HG03064 (cell line): ENCODE measurements at regions not wholly inside any gene's neighbourhood (a gene's known extent, or its start where the extent isn't known, plus 50 kb on each side); places are given as distances from the start of the nearest gene placed in this dataset.
"Not testable (repeated sequence)": the region's sequence is repeated elsewhere in the genome, so short reads cannot be mapped to it uniquely, and the experiment has no call there.

Experiments used
- ATAC-seq: cut with Tn5 transposase; IDR thresholded peaks from one replicate; pipeline ENCODE4 v1.9.1; 2021; ENCODE audit warnings: low read depth; ENCODE audit not compliant: unreplicated experiment

DNA sequence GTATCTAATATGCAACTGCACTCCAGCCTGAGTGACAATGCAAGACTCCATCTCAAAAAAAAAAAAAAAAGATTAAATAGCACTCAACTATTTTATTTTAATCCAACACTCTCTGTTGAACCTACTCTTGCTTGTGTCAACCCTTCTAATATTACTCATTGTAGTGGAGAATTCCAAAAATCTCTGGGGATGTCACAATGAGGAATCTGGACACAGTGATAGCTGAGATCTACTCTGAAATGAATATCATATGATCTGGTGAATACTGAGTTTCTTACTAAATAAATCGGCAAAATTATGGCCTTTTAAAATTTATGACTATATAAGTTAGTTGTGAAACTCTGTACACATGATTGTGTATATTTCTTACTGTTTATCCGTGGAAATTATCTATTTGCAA, 418.2 kb downstream of the BCAT1 start:
- no peak for ATAC-seq

DNA sequence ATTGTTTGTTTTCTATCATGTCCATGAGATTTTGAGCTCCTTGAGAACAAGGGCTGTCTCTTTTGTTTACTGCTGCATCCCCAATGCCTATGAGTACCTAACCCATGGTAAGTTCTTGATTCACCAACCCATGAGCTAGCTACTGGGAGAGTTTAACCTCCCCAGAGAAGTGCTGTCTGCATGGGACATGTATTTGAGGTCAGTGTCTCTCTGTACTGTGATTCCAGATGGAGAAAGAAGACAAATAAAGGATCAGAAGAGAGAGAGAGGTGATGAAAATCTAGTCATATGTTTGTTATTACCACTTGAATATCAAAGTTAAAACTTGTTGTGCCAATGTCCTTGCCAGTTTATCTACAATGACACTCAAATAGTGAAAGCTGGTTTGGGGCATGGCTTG, 421.8 kb downstream of the BCAT1 start:
- no peak for ATAC-seq

DNA sequence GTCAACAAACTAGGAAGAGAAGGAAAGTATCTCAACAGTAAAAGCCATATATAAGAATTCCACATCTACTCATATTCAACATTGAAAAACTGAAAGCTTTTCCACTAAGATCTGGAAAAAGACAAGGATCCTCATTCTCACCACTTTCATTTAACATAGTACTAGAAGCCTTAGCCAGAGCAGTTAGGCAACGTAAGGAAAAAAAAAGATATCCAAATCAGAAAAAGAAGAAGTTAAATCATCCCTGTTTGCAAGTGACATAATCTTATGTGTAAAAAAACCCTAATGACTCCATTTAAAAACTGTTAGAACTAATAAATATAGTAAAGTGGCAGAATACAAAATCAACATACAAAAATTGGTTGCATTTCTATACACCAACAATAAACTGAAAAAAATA, 426.2 kb downstream of the BCAT1 start:
- no peak for ATAC-seq

DNA sequence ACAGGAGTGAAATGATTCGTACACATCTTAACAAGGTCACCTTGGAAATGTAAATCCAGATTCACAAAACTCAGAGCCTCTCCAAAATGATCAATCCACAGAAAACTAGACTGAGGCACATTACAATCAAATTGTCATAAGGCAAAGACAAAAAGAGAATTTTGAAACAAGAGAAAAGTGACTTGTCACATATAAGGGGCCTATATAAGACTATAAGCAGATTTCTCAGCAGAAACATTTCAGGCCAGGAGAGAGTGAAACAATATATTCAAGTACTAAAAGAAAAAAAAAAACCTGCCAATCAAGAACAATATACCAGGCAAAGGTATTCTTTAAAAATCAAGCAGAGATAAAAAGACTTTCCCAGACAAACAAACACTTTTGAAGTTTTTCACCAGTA, 429.1 kb downstream of the BCAT1 start:
- no peak for ATAC-seq

DNA sequence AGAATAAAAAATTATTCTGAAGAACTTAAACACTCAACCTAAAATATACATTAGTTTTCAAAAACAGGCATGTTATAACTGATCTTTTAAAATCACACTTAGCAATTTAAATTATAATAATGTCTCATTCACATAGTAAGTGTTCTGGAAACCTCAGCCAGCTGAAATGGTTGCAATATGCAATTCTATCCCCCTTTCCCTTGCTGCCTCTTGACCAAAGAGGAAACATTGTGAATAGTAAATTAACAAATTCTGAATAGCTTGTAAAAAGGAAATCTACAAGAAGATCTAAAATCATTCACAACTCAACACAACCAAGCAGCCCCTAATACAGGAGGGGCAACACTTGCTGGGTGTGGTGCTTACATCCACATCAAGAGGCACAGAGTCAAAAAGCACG, 431.9 kb downstream of the BCAT1 start:
- no peak for ATAC-seq

DNA sequence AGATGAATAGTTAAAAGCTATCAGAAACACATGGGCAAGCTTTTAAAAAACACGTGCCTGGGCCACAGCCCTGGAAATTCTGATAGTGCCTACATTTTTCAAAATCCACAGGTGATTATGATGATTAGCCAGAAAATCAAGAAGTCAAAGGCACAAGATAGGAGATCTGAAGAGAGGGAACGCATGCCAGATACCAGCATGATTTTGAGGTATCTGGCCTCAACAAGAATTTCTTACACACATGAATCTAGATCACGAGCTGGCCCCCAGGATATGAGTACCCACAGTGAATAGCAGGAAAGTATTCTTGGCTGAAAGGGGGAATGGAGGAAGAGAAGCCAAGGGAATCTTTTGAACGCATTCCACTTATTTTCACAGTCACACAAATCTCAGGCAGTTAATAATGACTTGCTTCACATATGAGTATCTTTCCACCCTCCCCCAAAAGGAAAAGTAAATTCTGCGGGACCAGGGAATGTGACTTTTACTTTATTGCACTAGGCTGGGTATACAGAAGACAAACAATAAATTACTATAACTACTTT, 438.2 kb downstream of the BCAT1 start:
- ATAC-seq = no peak

DNA sequence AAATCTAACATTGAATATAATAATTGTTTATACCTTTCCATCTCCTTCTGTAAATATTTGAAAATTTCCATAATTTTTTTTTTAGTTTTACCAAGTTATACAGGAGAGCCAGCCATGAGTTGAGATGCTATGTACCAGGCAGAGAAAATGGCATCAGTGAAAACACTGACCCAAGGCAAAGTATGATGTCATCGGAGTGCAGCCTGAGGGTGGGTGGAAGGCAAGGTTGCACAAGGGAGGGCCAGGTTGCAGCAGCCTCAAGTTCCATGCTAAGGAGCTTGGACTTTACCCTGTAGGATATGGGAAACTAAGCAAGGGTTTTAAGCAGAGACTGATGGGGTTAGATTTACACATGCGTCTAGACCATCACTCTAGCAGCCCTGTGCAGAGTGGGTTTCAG, 441.1 kb downstream of the BCAT1 start:
- no peak for ATAC-seq

DNA sequence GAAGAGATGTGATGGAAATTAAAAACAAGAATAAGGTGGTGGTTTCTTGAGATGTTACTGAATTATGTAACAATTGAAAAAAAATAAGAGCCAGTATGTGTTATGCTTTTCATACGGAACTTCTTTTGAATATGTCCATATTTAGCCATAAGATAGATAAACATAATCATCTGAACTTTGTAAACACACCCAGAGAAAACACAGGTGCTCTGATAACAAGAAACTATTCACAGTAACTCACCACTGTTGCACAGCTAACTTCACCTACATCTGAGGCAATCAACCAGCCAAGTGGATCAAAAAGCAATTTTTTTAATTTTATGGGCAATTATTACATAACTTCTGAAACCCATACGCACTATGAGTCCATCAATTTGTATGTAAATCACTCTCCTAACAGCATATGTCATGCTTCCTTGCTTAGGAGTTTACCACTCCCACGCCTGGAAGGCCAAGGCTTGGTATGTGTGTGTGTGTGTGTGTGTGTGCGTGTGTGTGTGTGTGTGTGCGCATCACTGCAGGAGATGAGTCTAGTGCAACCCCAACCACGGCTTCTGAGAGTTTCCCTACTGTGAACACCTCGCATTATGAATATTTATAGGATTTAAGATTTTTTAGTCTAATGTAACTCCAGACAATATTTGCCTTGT, 443.4 kb downstream of the BCAT1 start:
- no peak for ATAC-seq

DNA sequence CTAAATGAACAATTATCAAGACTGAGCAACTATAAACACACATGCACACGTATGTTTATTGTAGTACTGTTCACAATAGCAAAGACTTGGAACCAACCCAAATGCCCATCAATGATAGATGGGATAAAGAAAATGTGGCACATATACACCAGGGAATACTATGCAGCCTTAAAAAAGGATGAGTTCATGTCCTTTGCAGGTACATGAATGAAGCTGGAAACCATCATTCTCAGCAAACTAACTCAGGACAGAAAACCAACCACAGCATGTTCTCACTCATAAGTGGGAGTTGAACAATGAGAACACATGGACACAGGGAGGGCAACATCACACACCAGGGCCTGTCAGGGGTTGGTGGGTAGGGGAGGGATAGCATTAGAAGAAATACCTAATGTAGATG, 445.4 kb downstream of the BCAT1 start:
- not testable (repeated sequence) for ATAC-seq

DNA sequence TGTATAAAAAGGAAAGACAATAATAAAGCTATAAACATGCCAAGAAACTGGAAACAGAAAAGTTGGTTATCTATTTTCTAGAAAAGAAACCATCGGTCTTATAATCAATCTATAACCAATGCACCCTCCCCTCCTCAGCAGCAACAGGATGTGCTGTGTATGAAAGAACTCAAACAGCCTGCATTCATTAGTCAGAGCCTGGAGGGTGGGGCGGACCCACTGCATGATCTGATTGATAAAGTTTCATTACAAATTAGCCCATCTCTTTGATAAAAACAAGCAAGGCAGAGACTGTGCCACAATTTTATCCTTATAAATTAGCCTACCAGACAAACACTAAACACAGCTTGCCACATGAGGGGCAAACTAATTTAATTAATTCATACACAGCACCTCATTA, 448.1 kb downstream of the BCAT1 start:
- no peak for ATAC-seq

DNA sequence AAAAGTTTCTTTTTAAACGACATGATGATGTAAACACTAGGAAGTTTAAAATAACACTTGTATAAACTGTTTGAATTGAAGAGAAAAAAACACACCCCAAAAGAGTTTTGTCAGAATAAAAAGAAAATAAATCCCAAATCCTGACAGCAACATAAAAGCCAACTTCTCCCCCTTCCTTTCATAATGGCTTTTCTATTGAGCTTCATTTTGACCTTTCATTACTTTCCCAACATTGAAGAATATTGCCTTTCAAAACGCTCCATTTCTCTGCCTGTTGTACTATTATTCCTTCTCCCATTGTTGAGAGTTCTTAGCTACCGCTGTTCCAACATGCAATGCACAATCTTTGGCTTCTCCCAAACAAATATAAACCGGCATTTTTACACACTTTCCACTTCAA, 448.5 kb downstream of the BCAT1 start:
- no peak for ATAC-seq

DNA sequence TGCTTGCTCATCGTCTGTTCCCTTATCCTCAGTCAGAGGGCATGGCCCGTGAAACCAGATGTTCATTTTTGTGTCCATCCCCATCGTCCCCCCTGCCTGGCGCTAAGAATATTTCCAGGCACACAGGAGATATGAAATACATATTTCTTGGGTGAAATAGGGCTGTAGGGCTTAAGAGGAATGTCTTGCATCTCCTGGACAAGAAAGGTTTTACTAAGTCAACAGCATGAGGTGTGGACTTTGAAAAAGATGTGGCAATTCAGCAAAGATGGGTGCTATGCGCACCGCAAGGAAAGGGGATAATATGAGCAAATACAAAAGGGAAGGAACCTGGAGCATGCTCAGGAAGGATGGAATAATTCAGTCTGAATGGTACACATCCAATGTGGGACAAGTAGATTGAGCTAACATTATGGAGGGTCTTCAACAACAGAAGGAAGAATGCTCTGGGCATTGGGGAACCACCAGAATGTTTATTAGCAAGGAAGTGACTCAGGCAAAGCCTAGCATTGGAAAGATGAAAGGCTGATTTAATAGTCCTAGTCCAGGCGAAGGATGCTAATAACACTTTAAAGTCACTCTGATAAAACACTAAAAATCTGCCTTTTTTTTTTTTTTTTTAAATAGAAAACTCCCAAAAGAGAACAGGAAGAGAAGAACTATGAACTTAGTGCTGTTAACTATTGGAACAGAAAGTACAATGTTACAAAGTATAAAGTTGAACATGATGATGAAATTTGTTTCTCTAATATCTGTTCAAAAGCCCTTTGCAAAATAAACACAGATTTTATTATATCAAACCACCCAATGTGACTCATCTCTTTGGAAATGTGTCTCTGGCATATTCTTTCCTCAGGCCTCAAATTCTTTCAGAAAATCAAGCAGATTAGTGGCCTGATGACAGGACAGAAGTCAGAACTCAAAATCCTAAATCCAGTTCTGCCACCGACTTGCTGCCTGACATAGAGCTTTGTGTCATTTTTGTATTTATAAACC, 449.5 kb downstream of the BCAT1 start:
- no peak for ATAC-seq

DNA sequence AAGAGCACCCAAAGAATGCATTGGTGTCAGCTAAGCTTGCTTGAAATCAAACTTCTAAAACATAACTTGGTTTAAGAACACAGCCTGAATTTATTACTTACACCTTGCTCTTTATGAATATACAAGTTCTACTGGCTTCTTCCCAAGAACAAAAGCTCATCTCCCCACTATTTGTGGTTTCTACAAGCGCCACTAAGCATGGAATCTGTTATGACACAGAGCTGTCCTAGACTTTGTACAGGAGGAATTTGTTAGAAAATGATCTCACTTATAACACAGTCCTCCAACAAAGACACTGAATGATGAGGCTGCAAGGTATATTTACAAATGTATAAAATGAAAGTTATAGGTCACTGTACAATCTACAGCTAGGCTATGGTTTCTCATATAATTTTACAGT, 452.1 kb downstream of the BCAT1 start:
- ATAC-seq = no peak

DNA sequence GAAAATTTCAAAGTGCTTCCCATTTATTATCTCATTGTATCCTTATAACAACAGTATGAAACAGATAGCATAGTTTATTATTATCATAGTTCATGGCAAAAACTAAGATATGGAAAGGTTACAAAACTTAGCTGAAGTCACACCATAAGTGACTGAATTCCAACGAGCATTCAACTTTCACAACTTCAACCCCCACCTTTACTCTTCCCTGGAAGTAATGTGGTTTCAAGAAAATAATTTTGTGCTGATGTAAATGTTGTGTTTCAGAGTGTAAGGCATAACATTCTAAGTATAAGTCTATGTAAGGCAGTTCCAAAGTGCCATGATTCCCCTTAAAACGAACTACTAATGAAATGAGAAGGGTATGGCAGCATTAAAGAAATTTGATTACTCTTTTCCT, 454.5 kb downstream of the BCAT1 start:
- ATAC-seq = no peak

DNA sequence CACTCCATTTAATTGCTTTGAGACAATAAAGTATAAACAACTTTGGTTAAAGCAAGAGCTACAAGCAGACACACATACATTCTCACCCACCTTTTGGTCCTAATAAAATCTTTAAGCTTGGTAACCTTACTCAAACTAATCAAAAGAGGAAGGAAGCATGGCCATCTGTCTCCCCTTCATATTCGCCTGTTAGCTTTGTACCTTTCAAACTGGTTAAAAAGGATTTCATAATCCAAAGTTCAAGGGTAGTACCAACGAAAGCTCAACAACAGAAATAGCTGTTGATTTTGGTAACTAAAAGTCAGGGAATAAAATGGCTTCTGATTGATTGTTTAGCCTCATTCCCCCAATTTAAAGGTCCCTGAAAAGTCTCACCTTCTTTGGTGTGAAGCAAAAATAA, 456.9 kb downstream of the BCAT1 start:
- no peak for ATAC-seq

DNA sequence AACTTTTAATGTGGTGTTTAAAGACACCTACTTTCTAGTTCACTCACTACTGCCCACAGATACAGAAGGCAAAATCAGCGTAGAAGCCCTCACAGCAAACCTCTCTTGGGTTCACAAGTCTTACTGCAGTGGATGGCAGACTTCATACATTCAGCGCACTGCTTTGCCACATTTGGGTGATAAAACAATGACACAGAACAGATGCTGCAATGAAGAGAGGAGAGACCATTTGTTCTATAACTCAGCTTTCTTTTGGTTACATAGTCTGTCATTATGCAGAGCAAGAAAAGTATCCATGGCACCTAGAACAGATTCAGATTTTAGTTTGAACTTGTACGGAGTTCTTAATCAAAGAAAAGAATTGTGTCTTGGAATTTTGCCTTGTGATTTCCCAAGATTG, 459.0 kb downstream of the BCAT1 start:
- ATAC-seq = no peak

DNA sequence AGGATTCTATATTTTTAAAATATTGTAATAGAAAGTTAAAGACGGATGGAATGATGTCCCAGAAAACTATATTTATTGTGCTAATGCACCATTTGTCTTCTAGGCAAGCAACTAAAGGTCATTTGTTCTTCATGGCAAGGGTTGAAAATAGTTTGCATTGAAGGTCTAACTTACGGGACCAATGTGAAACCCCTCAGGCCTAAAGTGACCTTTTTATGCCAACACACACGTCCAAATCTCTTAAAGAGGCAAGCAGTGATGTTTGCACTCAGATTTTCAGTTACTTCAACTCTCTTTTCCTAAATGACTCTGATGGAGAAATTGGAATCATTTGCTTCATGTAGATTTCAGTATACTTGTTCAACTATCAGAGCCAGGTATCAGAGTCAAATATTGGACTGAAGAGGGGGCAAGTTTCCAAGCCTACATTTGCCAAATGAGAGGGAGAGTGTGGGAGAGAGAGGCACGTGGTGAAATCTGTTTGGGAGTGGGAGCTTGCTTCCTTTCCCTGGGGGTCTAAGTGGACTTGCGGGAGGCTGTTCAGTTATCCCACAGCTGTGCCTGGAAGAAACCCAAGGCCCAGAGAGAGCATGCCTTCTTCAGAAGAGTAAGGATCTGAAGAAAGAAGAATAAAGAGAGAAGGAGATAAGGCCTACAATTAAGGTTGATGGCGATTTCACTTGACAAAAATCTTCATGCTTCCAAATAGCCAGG, 459.8 kb downstream of the BCAT1 start:
- ATAC-seq = no peak

DNA sequence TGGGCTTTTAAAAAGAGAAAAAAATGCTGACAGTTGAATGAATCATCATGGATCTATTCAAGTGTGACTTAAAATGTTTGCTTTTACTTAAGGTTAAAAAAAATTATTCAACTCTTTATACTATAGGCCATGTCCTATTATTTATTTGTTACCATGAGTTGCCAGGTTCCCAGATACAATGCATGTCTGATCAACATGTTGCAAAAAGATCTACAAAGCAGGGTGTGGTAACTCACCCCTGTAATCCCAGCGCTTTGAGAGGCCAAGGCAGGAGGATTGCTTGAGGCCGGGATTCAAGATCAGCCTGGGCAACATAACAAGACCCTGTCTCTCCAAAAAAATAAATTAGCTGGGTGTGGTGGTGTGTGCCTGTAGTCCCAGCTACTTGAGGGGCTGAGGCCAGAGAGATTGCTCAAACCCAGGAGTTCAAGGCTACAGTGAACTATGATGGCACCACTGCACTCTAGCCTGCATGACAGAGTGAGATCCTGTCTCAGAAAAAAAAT, 460.8 kb downstream of the BCAT1 start:
- no peak for ATAC-seq

DNA sequence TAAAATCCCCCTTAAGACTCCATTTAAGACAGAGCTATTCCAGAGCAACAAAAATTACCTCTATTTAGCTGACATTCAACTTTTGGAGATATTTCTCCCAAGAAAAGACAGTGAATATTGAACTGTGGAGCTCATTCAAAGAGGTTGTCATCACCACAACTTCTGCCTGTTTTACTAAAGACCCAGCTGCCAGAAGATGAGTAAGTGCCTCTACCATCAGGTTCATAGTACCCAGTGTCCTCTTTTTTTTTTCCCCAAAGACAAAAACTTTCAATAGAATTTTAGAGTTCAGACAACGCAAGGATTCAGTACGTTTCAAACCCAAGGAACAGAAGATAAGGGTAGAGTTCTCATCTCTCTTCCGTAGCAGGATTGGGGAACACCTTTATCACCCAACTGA, 461.3 kb downstream of the BCAT1 start:
- no peak for ATAC-seq

DNA sequence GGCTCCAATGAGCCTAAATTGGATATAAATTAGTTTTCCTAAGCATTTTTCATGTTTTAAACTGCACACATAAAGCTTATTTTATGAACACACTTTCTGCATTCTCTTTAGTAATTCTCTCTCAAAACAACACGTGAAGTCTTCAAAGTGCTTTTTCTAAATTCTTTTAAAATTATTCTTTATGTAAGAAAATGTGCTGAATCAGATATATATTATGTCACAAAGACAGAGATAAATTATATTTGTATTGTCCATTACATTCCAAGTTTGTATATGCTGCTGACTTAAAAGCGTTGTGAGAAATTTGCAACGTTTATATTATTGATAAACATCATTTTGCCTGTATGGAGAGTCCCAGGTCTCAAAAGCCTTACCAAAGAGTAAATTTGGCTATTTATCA, 465.2 kb downstream of the BCAT1 start:
- no peak for ATAC-seq
